Neural cell (in vitro differentiated cells): ENCODE measurements at regions not wholly inside any gene's neighbourhood (a gene's known extent, or its start where the extent isn't known, plus 50 kb on each side); places are given as distances from the start of the nearest gene placed in this dataset.

ENCODE experiments used
- H2AFZ ChIP-seq: fragments of 200-600, 300-800 bp; sonication (generic), shearing (Covaris generic); 2 replicates; pipeline ENCODE4 v1.6.0; 2014; ENCODE audit warnings: low read depth, mild to moderate bottlenecking, antibody characterized with exemption, low read length, moderate library complexity
- H3F3A ChIP-seq: fragments of 200-600 bp; shearing (Covaris generic); 2 replicates; pipeline ENCODE4 v1.6.1; 2016; ENCODE audit warnings: mild to moderate bottlenecking, moderate library complexity, mixed read lengths, antibody characterized with exemption, low read length; ENCODE audit not compliant: insufficient read depth, poor library complexity, severe bottlenecking
- H3K27ac ChIP-seq: fragments of 200-600, 300-800 bp; sonication (generic), shearing (Covaris generic); 2 replicates; pipeline ENCODE4 v1.5.1; 2014; ENCODE audit warnings: mild to moderate bottlenecking, low read length, moderate library complexity
- H3K27me3 ChIP-seq: fragments of 300-800, 200-600 bp; sonication (generic), shearing (Covaris generic); 2 replicates; pipeline ENCODE4 v1.6.0; 2014; ENCODE audit warnings: mild to moderate bottlenecking, low read depth, low read length, moderate library complexity; ENCODE audit not compliant: insufficient read depth
- H3K36me3 ChIP-seq: fragments of 300-800, 200-600 bp; sonication (generic), shearing (Covaris generic); 2 replicates; pipeline ENCODE4 v1.5.1; 2014; ENCODE audit warnings: mild to moderate bottlenecking, antibody characterized with exemption, low read length, moderate library complexity; ENCODE audit not compliant: insufficient read depth
- H3K4me2 ChIP-seq: fragments of 300-800, 200-600 bp; sonication (generic), shearing (Covaris generic); 2 replicates; pipeline ENCODE4 v1.6.0; 2014; ENCODE audit warnings: mild to moderate bottlenecking, low read length
- H3K4me3 ChIP-seq: fragments of 300-800, 200-600 bp; sonication (generic), shearing (Covaris generic); 2 replicates; pipeline ENCODE4 v1.5.1; 2014; ENCODE audit warnings: mild to moderate bottlenecking, low read length, moderate library complexity
- H3K79me2 ChIP-seq: fragments of 200-600 bp; shearing (Covaris generic); replicated peaks from 2 replicates; pipeline ENCODE4 v1.6.0; 2014; ENCODE audit warnings: mild to moderate bottlenecking, low read length, moderate library complexity; ENCODE audit not compliant: insufficient read depth
- H3K9ac ChIP-seq: fragments of 300-800, 200-600 bp; sonication (generic), shearing (Covaris generic); 2 replicates; pipeline ENCODE4 v1.6.1; 2016; ENCODE audit warnings: mild to moderate bottlenecking, low read length, mixed read lengths
- H3K9me2 ChIP-seq: fragments of 200-600 bp; shearing (Covaris generic); 2 replicates; pipeline ENCODE4 v1.6.1; 2016; ENCODE audit warnings: mild to moderate bottlenecking, low read length, mixed read lengths; ENCODE audit not compliant: insufficient read depth
- H3K9me3 ChIP-seq: fragments of 200-600, 300-800 bp; sonication (generic), shearing (Covaris generic); 2 replicates; pipeline ENCODE4 v1.6.1; 2016; ENCODE audit warnings: mild to moderate bottlenecking, mixed run types, low read length, moderate library complexity, mixed read lengths
- H4K20me1 ChIP-seq: fragments of 200-600 bp; shearing (Covaris generic); 2 replicates; pipeline ENCODE4 v1.6.1; 2016; ENCODE audit warnings: mild to moderate bottlenecking, mixed run types; ENCODE audit not compliant: insufficient read depth
- EP300 ChIP-seq: fragments of 450-650 bp; conservative IDR thresholded peaks from 2 replicates; pipeline ENCODE4 v1.6.1; 2014; ENCODE audit warnings: antibody characterized with exemption, mild to moderate bottlenecking, moderate library complexity; ENCODE audit not compliant: poor library complexity, severe bottlenecking
- EZH2 ChIP-seq: fragments of 200-600, 300-800 bp; shearing (Covaris generic), sonication (generic); IDR thresholded peaks from 2 replicates; pipeline ENCODE4 v1.6.1; 2014; ENCODE audit warnings: antibody characterized with exemption, low read length, borderline replicate concordance, mild to moderate bottlenecking; ENCODE audit not compliant: insufficient read depth, poor library complexity, severe bottlenecking
- MXI1 ChIP-seq: fragments of 450-650 bp; conservative IDR thresholded peaks from 2 replicates; pipeline ENCODE4 v1.6.1; 2014; ENCODE audit warnings: antibody characterized with exemption, mild to moderate bottlenecking; ENCODE audit not compliant: poor library complexity, severe bottlenecking
- POLR2AphosphoS5 ChIP-seq: IDR thresholded peaks from 2 replicates; pipeline ENCODE4 v1.6.1; 2012
- RAD21 ChIP-seq: fragments of 450-650 bp; conservative IDR thresholded peaks from 2 replicates; pipeline ENCODE4 v1.6.1; 2014; ENCODE audit warnings: antibody characterized with exemption, mild to moderate bottlenecking, moderate library complexity
- SMC3 ChIP-seq: fragments of 450-650 bp; conservative IDR thresholded peaks from 2 replicates; pipeline ENCODE4 v1.6.1; 2014; ENCODE audit warnings: antibody characterized with exemption, mild to moderate bottlenecking, moderate library complexity; ENCODE audit not compliant: poor library complexity
- TAF1 ChIP-seq: IDR thresholded peaks from 2 replicates; pipeline ENCODE4 v1.6.1; 2012; ENCODE audit warnings: low read depth
- TF ChIP-seq, protein P1 (sequence below): IDR thresholded peaks from 2 replicates; pipeline ENCODE4 v1.6.1; 2012; ENCODE audit warnings: borderline replicate concordance
- TF ChIP-seq, protein P2 (sequence below): fragments of 450-650 bp; IDR thresholded peaks from 2 replicates; pipeline ENCODE4 v1.5.1; 2014; ENCODE audit warnings: antibody characterized with exemption, mild to moderate bottlenecking, moderate library complexity; ENCODE audit not compliant: poor library complexity, severe bottlenecking

DNA sequence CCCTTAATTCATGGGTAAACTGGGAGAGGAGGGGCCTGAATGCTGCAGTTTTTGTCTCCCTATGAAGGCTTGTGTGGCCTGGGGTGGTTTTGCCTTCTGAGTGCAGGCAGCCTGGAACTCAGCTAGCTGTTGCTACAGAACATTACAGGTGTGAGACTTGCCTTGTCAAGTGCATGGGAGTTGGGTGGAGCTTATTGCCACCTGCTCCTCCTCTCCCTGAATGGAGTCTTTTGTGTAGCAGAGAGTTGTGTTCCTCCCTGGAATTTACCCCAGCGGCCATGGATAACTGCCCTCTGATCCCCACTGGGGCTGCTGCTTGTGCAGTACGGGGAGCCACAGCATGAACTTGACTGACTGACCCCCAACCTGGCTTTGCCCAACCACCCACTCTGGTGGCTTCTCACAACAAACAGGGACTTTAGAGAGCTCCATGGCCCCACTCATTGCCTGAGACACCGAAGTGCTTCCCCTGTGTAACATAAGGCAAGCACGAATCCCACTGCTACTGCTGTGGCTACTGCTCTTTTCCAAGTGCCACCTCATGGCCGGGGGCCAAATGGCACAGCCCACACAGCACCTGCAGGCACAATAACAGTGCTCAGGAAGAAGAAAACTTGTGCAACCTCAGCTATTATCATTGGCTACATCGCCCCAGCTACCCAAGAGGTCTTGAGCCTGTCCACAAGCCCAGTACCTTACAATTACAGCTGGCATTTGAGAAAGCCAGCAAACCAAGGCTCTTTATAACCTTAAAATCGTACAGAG is 942.9 kb downstream of the CDH18 start:
- Histone ChIP-seq H3K27me3 (no peaks in the 10 kb centered on the region), H3K4me3 (no peak overlapping the region), H3K9ac (no peak overlapping the region), H4K20me1 (no peaks in the 10 kb centered on the region), H3F3A (no peaks in the 10 kb centered on the region), H3K9me3 (no peaks in the 10 kb centered on the region), H3K79me2 (no peaks in the 10 kb centered on the region), H3K36me3 (no peaks in the 10 kb centered on the region), H3K4me2 (no peak overlapping the region), H3K9me2 (no peaks in the 10 kb centered on the region), H3K27ac (no peak overlapping the region), H2AFZ (no peak overlapping the region)
- no peak for TF ChIP-seq POLR2AphosphoS5
- TF ChIP-seq, protein P1, sequence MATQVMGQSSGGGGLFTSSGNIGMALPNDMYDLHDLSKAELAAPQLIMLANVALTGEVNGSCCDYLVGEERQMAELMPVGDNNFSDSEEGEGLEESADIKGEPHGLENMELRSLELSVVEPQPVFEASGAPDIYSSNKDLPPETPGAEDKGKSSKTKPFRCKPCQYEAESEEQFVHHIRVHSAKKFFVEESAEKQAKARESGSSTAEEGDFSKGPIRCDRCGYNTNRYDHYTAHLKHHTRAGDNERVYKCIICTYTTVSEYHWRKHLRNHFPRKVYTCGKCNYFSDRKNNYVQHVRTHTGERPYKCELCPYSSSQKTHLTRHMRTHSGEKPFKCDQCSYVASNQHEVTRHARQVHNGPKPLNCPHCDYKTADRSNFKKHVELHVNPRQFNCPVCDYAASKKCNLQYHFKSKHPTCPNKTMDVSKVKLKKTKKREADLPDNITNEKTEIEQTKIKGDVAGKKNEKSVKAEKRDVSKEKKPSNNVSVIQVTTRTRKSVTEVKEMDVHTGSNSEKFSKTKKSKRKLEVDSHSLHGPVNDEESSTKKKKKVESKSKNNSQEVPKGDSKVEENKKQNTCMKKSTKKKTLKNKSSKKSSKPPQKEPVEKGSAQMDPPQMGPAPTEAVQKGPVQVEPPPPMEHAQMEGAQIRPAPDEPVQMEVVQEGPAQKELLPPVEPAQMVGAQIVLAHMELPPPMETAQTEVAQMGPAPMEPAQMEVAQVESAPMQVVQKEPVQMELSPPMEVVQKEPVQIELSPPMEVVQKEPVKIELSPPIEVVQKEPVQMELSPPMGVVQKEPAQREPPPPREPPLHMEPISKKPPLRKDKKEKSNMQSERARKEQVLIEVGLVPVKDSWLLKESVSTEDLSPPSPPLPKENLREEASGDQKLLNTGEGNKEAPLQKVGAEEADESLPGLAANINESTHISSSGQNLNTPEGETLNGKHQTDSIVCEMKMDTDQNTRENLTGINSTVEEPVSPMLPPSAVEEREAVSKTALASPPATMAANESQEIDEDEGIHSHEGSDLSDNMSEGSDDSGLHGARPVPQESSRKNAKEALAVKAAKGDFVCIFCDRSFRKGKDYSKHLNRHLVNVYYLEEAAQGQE = no peak
- no peak for TF ChIP-seq EP300
- TF ChIP-seq, protein P2, sequence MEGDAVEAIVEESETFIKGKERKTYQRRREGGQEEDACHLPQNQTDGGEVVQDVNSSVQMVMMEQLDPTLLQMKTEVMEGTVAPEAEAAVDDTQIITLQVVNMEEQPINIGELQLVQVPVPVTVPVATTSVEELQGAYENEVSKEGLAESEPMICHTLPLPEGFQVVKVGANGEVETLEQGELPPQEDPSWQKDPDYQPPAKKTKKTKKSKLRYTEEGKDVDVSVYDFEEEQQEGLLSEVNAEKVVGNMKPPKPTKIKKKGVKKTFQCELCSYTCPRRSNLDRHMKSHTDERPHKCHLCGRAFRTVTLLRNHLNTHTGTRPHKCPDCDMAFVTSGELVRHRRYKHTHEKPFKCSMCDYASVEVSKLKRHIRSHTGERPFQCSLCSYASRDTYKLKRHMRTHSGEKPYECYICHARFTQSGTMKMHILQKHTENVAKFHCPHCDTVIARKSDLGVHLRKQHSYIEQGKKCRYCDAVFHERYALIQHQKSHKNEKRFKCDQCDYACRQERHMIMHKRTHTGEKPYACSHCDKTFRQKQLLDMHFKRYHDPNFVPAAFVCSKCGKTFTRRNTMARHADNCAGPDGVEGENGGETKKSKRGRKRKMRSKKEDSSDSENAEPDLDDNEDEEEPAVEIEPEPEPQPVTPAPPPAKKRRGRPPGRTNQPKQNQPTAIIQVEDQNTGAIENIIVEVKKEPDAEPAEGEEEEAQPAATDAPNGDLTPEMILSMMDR = no peak
- TF ChIP-seq TAF1 = no peak
- TF ChIP-seq SMC3 = no peak
- no peak for TF ChIP-seq EZH2
- no peak for TF ChIP-seq RAD21
- no peak for TF ChIP-seq MXI1

DNA sequence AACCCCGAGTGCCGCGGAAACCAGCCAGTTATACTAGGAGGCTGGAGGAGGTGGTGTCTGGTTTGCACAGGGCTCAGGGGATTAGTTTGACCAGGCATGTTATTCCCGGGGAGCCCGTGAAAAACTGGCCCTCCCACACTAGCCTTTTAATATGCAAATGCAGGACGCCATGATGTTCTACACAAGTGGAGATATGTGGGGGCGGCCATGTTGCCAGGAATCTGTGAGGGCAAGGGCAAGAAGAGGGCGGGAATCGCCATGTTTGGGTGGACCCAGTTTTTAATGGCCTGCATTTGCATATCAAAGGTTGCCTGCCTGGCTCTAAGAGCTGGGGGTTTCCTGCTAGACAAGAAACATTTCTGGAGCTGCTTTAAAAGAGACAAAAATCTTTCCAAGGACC is 940.7 kb downstream of the CDH18 start:
- no peaks in the 10 kb centered on the region for H3K9me2 ChIP-seq
- H3K9me3 ChIP-seq = no peaks in the 10 kb centered on the region
- no peak overlapping the region for H3K27ac ChIP-seq
- H2AFZ ChIP-seq = no peak overlapping the region
- H3K36me3 ChIP-seq = no peaks in the 10 kb centered on the region
- no peaks in the 10 kb centered on the region for H3K79me2 ChIP-seq
- no peak overlapping the region for H3K9ac ChIP-seq
- H3K4me2 ChIP-seq = no peak overlapping the region
- H3K4me3 ChIP-seq = no peak overlapping the region
- no peaks in the 10 kb centered on the region for H4K20me1 ChIP-seq
- H3K27me3 ChIP-seq = no peaks in the 10 kb centered on the region
- no peak for TF ChIP-seq RAD21
- no peaks in the 10 kb centered on the region for H3F3A ChIP-seq
